HepG2 (cell line): ENCODE measurements at regions not wholly inside any gene's neighbourhood (a gene's known extent, or its start where the extent isn't known, plus 50 kb on each side); places are given as distances from the start of the nearest gene placed in this dataset.

Source experiments
- ATAC-seq: fragments of 200-7000 bp; cut with Tn5 transposase; 3 replicates; pipeline ENCODE4 v1.9.1; 2020; ENCODE audit warnings: mild to moderate bottlenecking, moderate library complexity
- BruUV-seq: library from RNA; stranded (reverse); fragments of 400-500 nt; replicated peaks from 2 replicates; lab custom pipeline; 2021; lab: Mats Ljungman, UMichigan
- CTCF ChIA-PET: fragments of 300-600 bp; formaldehyde crosslinking; extraction: SDS; loops from one replicate; lab custom pipeline; 2021; ENCODE audit warnings: low total read pairs, inconsistent platforms, low intra/inter-chr PET ratio; lab: Yijun Ruan, JAX
- POLR2A ChIA-PET: fragments of 350-600 bp; sonication (Branson Sonifier 250); formaldehyde crosslinking; loops from one replicate; lab custom pipeline; 2020; ENCODE audit warnings: antibody characterized with exemption, inconsistent platforms; lab: Yijun Ruan, JAX
- DNase-seq: peaks from one replicate; pipeline ENCODE4 v3.0.0-alpha.2; 2015; ENCODE audit warnings: low spot score
- FAIRE-seq: peaks from 3 replicates; lab custom pipeline; 2011; peaks lifted over from hg19 to GRCh38; lab: Jason Lieb, UNC
- H2AFZ ChIP-seq: one replicate; pipeline ENCODE4 v1.6.1; 2011; ENCODE audit warnings: low read length, inconsistent platforms
- H3K27ac ChIP-seq: fragments of 300-600 bp; 3 replicates; pipeline ENCODE4 v1.8.0; 2011; ENCODE audit warnings: mixed run types, mild to moderate bottlenecking, mixed read lengths, low read length, inconsistent platforms; ENCODE audit not compliant: insufficient read depth; ENCODE audit errors: extremely low read length
- H3K27me3 ChIP-seq, 2 experiments: fragments of 200-600 bp in 1 of 2; 2 replicates in 1 of 2; 3 replicates in 1 of 2; pipeline versions ENCODE4 v1.6.0 to v1.8.0; 2011; ENCODE audit warnings: low read length in 2 of 2, mild to moderate bottlenecking in 2 of 2, moderate library complexity in 2 of 2, inconsistent platforms in 1 of 2; ENCODE audit not compliant: insufficient read depth in 2 of 2, control insufficient read depth in 1 of 2
- H3K36me3 ChIP-seq, 2 experiments: fragments of 200-600 bp in 1 of 2; replicated peaks in 1 of 2; 2 replicates in 1 of 2; 3 replicates in 1 of 2; pipeline versions ENCODE4 v1.5.1 to v1.8.0; 2011; ENCODE audit warnings: low read length in 2 of 2, inconsistent platforms in 1 of 2; ENCODE audit not compliant: insufficient read depth in 2 of 2, control insufficient read depth in 1 of 2
- H3K4me1 ChIP-seq: 2 replicates; pipeline ENCODE4 v1.5.1; 2012; ENCODE audit warnings: low read length, inconsistent platforms; ENCODE audit not compliant: insufficient read depth
- H3K4me2 ChIP-seq: 2 replicates; pipeline ENCODE4 v1.6.0; 2011; ENCODE audit warnings: low read depth, low read length, inconsistent platforms
- H3K4me3 ChIP-seq, 3 experiments: fragments of 200-600 bp in 1 of 3; sonication (generic), shearing (Covaris generic) in 1 of 3; replicated peaks in 1 of 3; 2 replicates each; pipeline ENCODE4 v1.5.1; 2011 to 2016; ENCODE audit warnings: low read length in 3 of 3, inconsistent platforms in 2 of 3, low read depth in 2 of 3, mild to moderate bottlenecking in 2 of 3, control low read depth in 1 of 3, mixed read lengths in 1 of 3; ENCODE audit not compliant: insufficient read depth in 1 of 3
- H3K79me2 ChIP-seq: one replicate; pipeline ENCODE4 v1.6.1; 2011; ENCODE audit warnings: low read length, inconsistent platforms; ENCODE audit not compliant: insufficient read depth
- H3K9ac ChIP-seq: 2 replicates; pipeline ENCODE4 v1.6.0; 2011; ENCODE audit warnings: mild to moderate bottlenecking, low read depth, low read length, inconsistent platforms; ENCODE audit not compliant: insufficient read depth
- H3K9me3 ChIP-seq: 2 replicates; pipeline ENCODE4 v1.5.1; 2012; ENCODE audit warnings: mild to moderate bottlenecking, low read length
- H4K20me1 ChIP-seq: 2 replicates; pipeline ENCODE4 v1.6.0; 2011; ENCODE audit warnings: inconsistent platforms, mild to moderate bottlenecking, low read length, moderate library complexity; ENCODE audit not compliant: insufficient read depth
- ATF7 ChIP-seq, 2 experiments: fragments of 450-650 bp in 1 of 2; sonication (generic) in 1 of 2; formaldehyde crosslinking in 1 of 2; IDR thresholded peaks; 2 replicates each; pipeline versions ENCODE4 v1.4.0 to v1.6.1; 2016 to 2020; ENCODE audit warnings: antibody characterized with exemption in 1 of 2, mild to moderate bottlenecking in 1 of 2, missing genetic modification reagents in 1 of 2
- FOXK2 ChIP-seq: fragments of 450-650 bp; IDR thresholded peaks from 2 replicates; pipeline ENCODE4 v1.6.1; 2016
- SALL1 ChIP-seq: sonication (generic); formaldehyde crosslinking; IDR thresholded peaks from 2 replicates; pipeline ENCODE4 v1.8.0; 2022; ENCODE audit warnings: mild to moderate bottlenecking, missing genetic modification reagents
- ZBTB7B ChIP-seq: sonication (generic); formaldehyde crosslinking; IDR thresholded peaks from 2 replicates; pipeline ENCODE4 v1.4.0; 2020; ENCODE audit warnings: missing genetic modification reagents
- ZNF101 ChIP-seq: sonication (generic); formaldehyde crosslinking; IDR thresholded peaks from 2 replicates; pipeline ENCODE4 v1.4.0; 2020; ENCODE audit warnings: mild to moderate bottlenecking, low read depth, missing genetic modification reagents, borderline replicate concordance
- ZNF235 ChIP-seq: sonication (generic); formaldehyde crosslinking; IDR thresholded peaks from 2 replicates; pipeline ENCODE4 v1.8.1; 2023; ENCODE audit warnings: mild to moderate bottlenecking, missing genetic modification reagents, borderline replicate concordance
- ZNF274 ChIP-seq: sonication (generic); formaldehyde crosslinking; IDR thresholded peaks from 2 replicates; pipeline ENCODE4 v1.5.1; 2020; ENCODE audit warnings: mild to moderate bottlenecking, missing genetic modification reagents
- ZNF703 ChIP-seq: sonication (generic); formaldehyde crosslinking; IDR thresholded peaks from 2 replicates; pipeline ENCODE4 v1.5.1; 2020; ENCODE audit warnings: missing genetic modification reagents, mild to moderate bottlenecking, moderate library complexity, borderline replicate concordance
- ZNF747 ChIP-seq: sonication (generic); formaldehyde crosslinking; IDR thresholded peaks from 2 replicates; pipeline ENCODE4 v1.8.1; 2023; ENCODE audit warnings: missing genetic modification reagents, mild to moderate bottlenecking, borderline replicate concordance
- ZNF790 ChIP-seq: sonication (generic); formaldehyde crosslinking; IDR thresholded peaks from 2 replicates; pipeline ENCODE4 v1.8.0; 2022; ENCODE audit warnings: missing genetic modification reagents, mild to moderate bottlenecking, borderline replicate concordance
- WGBS: methylation state at CpG from one replicate; pipeline ENCODE4 v1.1.6; 2017; ENCODE audit warnings: low lambda C conversion rate; 5-methylcytosine and 5-hydroxymethylcytosine counted together
- in situ Hi-C: cut with HindIII; loops from 2 replicates; pipeline ENCODE4 v1.10.0; 2017; ENCODE audit warnings: low pct_unique_long_range_greater_than_20kb; ENCODE audit not compliant: extremely low pct_ligation_motif_present
- intact Hi-C: fragments of 100-400 bp; cut with micrococcal nuclease; formaldehyde crosslinking; loops from one replicate; pipeline ENCODE4 v1.10.0; 2022; ENCODE audit not compliant: unreplicated experiment
- TF ChIP-seq, protein P1 (sequence below): sonication (generic); formaldehyde crosslinking; IDR thresholded peaks from 2 replicates; pipeline ENCODE4 v1.9.0; 2021; ENCODE audit warnings: missing genetic modification reagents, borderline replicate concordance
- TF ChIP-seq, protein P2 (sequence below): sonication (generic); formaldehyde crosslinking; IDR thresholded peaks from 2 replicates; pipeline ENCODE4 v1.4.0; 2020; ENCODE audit warnings: missing genetic modification reagents
- TF ChIP-seq, protein P3 (sequence below): sonication (generic); formaldehyde crosslinking; IDR thresholded peaks from 2 replicates; pipeline ENCODE4 v1.5.0; 2020; ENCODE audit warnings: missing genetic modification reagents, mild to moderate bottlenecking, borderline replicate concordance
- TF ChIP-seq, protein P4 (sequence below): sonication (generic); formaldehyde crosslinking; IDR thresholded peaks from 2 replicates; pipeline ENCODE4 v1.8.0; 2022; ENCODE audit warnings: mild to moderate bottlenecking, missing genetic modification reagents, moderate library complexity
- TF ChIP-seq, protein P5 (sequence below): sonication (generic); formaldehyde crosslinking; IDR thresholded peaks from 2 replicates; pipeline ENCODE4 v1.5.0; 2020; ENCODE audit warnings: mild to moderate bottlenecking, missing genetic modification reagents

DNA sequence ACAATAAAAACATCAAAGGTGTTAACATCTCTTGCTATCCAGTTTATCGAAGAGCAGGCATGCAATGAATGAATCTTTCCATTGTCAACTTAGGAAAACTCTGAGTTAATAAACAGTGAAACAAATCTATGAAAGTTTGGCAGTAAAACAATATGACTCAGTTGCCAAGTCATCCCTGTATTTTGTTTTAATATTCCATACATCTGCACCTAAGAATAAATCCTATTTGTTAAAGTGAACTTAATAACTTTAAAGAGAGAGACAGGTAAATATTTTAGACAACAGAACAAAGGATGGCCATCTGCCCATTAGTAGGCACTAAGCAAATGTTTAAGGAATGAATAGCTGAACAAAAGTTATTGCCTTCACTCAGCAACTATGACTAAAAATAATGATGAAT, 700.5 kb upstream of the CELF2 start:
- BruUV-seq = no TSS peak
- no peak for FAIRE-seq
- TF ChIP-seq, protein P1, sequence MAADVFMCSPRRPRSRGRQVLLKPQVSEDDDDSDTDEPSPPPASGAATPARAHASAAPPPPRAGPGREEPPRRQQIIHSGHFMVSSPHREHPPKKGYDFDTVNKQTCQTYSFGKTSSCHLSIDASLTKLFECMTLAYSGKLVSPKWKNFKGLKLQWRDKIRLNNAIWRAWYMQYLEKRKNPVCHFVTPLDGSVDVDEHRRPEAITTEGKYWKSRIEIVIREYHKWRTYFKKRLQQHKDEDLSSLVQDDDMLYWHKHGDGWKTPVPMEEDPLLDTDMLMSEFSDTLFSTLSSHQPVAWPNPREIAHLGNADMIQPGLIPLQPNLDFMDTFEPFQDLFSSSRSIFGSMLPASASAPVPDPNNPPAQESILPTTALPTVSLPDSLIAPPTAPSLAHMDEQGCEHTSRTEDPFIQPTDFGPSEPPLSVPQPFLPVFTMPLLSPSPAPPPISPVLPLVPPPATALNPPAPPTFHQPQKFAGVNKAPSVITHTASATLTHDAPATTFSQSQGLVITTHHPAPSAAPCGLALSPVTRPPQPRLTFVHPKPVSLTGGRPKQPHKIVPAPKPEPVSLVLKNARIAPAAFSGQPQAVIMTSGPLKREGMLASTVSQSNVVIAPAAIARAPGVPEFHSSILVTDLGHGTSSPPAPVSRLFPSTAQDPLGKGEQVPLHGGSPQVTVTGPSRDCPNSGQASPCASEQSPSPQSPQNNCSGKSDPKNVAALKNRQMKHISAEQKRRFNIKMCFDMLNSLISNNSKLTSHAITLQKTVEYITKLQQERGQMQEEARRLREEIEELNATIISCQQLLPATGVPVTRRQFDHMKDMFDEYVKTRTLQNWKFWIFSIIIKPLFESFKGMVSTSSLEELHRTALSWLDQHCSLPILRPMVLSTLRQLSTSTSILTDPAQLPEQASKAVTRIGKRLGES (CRISPR knock-in tag) = no peak
- TF ChIP-seq ZNF747 (CRISPR knock-in tag) (no peak), ATF7 (IDR thresholded peaks at IDR 0.05) (no peak), ATF7 (CRISPR knock-in tag; IDR thresholded peaks at IDR 0.05) (no peak), ZNF101 (no peak), FOXK2 (no peak), ZBTB7B (CRISPR knock-in tag) (no peak), ZNF790 (CRISPR knock-in tag) (no peak), ZNF235 (CRISPR knock-in tag) (no peak), ZNF703 (CRISPR knock-in tag) (no peak), ZNF274 (CRISPR knock-in tag) (no peak), SALL1 (CRISPR knock-in tag) (no peak)
- TF ChIP-seq, protein P2, sequence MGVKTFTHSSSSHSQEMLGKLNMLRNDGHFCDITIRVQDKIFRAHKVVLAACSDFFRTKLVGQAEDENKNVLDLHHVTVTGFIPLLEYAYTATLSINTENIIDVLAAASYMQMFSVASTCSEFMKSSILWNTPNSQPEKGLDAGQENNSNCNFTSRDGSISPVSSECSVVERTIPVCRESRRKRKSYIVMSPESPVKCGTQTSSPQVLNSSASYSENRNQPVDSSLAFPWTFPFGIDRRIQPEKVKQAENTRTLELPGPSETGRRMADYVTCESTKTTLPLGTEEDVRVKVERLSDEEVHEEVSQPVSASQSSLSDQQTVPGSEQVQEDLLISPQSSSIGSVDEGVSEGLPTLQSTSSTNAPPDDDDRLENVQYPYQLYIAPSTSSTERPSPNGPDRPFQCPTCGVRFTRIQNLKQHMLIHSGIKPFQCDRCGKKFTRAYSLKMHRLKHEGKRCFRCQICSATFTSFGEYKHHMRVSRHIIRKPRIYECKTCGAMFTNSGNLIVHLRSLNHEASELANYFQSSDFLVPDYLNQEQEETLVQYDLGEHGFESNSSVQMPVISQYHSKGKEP = no peak
- TF ChIP-seq, protein P3, sequence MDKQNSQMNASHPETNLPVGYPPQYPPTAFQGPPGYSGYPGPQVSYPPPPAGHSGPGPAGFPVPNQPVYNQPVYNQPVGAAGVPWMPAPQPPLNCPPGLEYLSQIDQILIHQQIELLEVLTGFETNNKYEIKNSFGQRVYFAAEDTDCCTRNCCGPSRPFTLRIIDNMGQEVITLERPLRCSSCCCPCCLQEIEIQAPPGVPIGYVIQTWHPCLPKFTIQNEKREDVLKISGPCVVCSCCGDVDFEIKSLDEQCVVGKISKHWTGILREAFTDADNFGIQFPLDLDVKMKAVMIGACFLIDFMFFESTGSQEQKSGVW (CRISPR knock-in tag) = no peak
- TF ChIP-seq, protein P4, sequence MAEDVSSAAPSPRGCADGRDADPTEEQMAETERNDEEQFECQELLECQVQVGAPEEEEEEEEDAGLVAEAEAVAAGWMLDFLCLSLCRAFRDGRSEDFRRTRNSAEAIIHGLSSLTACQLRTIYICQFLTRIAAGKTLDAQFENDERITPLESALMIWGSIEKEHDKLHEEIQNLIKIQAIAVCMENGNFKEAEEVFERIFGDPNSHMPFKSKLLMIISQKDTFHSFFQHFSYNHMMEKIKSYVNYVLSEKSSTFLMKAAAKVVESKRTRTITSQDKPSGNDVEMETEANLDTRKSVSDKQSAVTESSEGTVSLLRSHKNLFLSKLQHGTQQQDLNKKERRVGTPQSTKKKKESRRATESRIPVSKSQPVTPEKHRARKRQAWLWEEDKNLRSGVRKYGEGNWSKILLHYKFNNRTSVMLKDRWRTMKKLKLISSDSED (CRISPR knock-in tag) = no peak
- TF ChIP-seq, protein P5, sequence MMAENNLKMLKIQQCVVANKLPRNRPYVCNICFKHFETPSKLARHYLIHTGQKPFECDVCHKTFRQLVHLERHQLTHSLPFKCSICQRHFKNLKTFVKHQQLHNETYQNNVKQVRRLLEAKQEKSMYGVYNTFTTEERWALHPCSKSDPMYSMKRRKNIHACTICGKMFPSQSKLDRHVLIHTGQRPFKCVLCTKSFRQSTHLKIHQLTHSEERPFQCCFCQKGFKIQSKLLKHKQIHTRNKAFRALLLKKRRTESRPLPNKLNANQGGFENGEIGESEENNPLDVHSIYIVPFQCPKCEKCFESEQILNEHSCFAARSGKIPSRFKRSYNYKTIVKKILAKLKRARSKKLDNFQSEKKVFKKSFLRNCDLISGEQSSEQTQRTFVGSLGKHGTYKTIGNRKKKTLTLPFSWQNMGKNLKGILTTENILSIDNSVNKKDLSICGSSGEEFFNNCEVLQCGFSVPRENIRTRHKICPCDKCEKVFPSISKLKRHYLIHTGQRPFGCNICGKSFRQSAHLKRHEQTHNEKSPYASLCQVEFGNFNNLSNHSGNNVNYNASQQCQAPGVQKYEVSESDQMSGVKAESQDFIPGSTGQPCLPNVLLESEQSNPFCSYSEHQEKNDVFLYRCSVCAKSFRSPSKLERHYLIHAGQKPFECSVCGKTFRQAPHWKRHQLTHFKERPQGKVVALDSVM (CRISPR knock-in tag) = no peak
- H3K4me1 ChIP-seq = no peaks in the 10 kb centered on the region
- intact Hi-C loops (no loop called here), in situ Hi-C loops (no loop called here)
- no peaks in the 10 kb centered on the region for H3K36me3 ChIP-seq
- no peak for ATAC-seq
- CTCF ChIA-PET = no interaction called here
- no peak for DNase-seq
- H4K20me1 ChIP-seq = no peaks in the 10 kb centered on the region
- no peaks in the 10 kb centered on the region for H3K79me2 ChIP-seq
- H3K9me3 ChIP-seq = peaks cover 90% of the 10 kb centered on the region
- no peak overlapping the region for H3K27ac ChIP-seq
- POLR2A ChIA-PET = no interaction called here
- 6% methylated on average over 1 of the region's 1 CpG for WGBS
- H3K4me3 ChIP-seq = no peak overlapping the region
- H3K27me3 ChIP-seq = no peaks in the 10 kb centered on the region
- no peak overlapping the region for H3K4me2 ChIP-seq
- no peak overlapping the region for H2AFZ ChIP-seq
- no peak overlapping the region for H3K9ac ChIP-seq
